GM04503 (cell line): ENCODE measurements at regions not wholly inside any gene's neighbourhood (a gene's known extent, or its start where the extent isn't known, plus 50 kb on each side); places are given as distances from the start of the nearest gene placed in this dataset.
"Not testable (repeated sequence)": the region's sequence is repeated elsewhere in the genome, so short reads cannot be mapped to it uniquely, and the experiment has no call there.

Source experiments
- DNase-seq: peaks from one replicate; pipeline ENCODE4 v3.0.0-alpha.2; 2012; ENCODE audit warnings: low read depth

- not testable (repeated sequence) for DNase-seq
Measured at GRCh38 chr10:33468006-33468405, 133.5 kb upstream of the NRP1 start.

DNA sequence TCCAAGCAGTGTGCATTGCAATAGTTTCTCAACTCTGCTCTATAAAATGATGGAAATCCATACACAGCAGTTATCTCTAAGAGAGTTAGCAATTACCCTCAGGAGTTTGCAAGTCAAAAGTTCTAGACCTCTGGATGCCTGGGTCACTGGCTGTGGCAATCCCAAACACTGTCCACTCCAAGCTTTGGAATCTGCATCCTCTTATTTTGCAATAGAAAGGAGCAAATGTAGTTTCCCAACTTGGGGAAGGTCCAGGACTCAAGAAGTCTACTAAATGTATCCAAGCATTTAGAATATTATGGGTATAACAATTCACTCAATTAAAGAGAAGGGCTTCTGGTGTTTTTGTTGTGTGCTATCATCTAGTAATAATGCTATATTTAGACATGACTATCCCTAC is 131.3 kb upstream of the NRP1 start:
- DNase-seq = no peak

DNA sequence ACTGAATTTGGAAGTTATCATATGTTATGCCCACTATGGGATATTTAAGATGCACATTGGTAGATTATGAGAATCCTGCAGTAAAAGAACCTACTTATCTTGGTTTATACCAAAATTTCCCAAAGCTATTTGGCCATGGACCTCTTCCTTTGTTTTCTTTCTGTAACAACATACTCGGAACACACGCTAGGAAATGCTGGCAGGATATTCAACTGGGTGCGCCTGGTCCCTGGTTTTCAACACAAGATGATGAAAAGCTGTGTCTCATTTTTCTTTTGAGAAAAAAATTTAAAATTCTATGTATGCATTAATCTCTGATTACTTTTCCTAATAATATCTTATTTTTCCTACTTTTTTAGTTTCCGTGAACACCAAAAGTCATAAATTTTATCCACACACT is 128.5 kb upstream of the NRP1 start:
- DNase-seq = no peak

- no peak for DNase-seq
Measured at GRCh38 chr10:33461295-33461640, 126.8 kb upstream of the NRP1 start.

- DNase-seq = peak; percentile 62
Measured at GRCh38 chr10:33460505-33461294, 126.2 kb upstream of the NRP1 start.

DNA sequence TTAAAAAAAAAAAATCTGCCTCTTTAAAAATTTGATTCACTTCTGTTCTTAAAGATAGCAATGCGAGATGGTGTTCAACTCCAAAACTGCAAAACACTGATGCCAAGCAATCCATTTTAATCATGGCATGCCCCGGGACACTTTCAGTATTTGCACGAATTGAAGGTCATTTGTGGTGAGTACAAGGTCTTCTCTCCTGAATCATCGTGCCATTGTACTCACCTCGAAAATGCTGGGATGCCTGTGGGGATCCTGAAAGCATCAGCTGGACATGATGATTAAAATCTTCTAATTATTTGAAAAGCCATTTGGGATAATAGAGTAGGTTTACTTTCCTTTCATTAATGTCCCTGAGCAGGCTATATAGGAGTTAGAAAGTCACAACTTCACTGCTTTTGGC is 125.1 kb upstream of the NRP1 start:
- no peak for DNase-seq

DNA sequence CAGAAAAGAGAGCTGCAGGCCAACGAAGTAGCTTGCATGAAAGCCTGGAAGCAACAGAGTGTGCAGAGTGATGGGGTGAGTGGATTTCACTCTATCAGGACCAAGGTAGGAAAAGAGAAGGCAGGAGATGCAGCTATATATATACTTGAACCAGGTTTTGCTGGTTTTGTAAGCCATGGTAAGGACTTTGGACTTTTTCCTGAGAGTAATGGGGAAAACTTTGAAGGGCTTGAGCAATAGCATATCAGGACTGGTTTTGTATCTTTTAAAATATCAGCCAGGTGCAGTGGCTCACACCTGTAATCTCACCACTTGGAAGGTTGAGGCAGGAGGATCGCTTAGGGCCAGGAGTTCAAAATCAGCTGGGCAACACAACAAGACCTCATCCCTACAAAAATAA is 120.6 kb upstream of the NRP1 start:
- DNase-seq = no peak

DNA sequence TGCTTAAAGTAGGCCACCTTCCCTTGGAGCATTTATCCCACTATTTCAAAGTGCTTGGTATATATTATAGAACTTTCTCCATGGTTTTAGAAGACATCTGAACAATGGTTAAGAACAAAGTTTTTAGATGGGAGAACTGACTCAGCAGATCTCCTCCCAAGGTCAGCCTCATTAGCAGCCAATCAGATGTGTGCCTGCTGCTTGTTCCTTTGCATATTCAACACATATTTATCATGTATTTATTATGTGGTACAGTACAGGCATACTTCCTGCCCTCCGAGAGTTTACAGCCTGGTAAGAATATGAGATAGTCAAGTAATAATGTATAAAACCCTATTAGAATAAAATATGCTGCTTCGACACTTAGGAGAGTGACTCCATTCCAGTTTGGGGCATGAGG is 120.1 kb upstream of the NRP1 start:
- no peak for DNase-seq

GRCh38 chr10:33453081-33454025 is 118.9 kb upstream of the NRP1 start:
- DNase-seq = peak; percentile 40

- DNase-seq = no peak
Measured at GRCh38 chr10:33448421-33449140, 114.1 kb upstream of the NRP1 start.

- DNase-seq = no peak
Measured at GRCh38 chr10:33441561-33441960, 107.1 kb upstream of the NRP1 start.

DNA sequence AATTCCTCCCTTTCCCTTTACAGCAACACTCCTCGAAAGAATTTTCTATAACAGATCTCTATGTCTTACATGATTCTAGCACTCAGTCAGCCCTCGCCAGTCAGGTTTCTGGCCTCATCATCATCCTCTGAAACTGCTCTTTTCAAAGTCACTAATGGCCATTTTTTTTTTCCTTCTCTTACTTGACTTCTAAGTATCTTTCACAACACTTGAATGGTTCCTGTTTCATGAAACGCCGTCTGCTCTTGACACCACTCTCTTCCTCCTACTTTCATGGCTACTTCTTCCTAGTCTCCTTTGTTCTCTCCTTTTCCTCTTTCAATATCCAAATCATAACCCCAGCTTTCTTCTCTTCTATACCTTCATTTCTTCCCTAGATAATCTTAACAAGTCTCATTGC is 100.5 kb upstream of the NRP1 start:
- DNase-seq = no peak

DNA sequence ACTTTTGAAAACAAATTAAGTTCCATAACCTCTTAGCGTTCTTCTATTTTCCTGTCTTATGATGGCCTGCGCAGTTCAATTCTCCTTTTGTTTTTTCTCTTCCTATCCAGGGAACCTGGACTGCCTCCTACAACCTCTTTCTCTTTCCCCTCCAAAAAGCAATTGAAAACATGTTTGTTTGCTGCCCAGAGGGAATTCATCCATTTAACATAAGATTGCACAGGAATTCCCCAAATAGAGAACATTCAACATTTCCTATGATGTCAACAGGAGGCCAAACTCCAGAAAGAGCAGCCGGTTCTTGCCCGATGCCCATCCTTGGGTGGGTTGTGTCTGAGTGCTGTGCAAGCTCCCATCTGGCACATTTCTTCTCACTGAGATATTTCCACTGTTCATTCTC is 94.2 kb upstream of the NRP1 start:
- no peak for DNase-seq

- no peak for DNase-seq
Measured at GRCh38 chr10:33423154-33423529, 88.7 kb upstream of the NRP1 start.

DNA sequence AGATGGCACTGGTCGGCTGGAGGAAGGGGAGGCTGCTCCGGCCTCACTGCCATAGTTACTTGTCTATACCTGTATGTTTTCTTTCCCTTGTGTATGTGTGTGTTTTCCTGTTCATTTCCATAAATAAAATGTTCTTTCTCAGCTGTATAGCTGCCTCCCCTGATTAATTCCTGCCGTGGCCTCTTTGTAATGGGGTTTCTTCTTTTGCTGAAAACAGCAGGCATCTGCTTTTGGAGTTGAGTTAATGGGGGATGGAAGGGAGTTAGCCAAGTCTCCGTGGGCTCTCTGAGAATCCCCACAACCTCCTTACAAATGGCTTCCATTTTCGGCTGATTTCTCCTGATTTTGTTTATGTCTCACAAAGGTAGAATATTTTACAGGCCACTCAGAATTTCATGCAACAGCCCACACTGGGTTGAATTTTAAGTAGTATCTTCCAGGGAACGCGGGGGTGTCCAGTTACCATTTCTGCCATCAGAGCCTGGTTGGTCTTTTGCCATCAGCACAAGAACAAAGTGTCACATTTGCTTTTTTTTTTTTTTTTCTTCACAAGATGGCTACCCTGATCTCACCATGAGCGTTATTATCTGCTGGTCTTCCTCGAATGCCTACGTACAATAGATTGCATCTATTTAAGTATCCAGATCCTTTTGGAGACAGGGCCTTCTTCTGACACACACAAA is 88.1 kb upstream of the NRP1 start:
- no peak for DNase-seq

GRCh38 chr10:33421789-33422462 is 87.5 kb upstream of the NRP1 start:
- DNase-seq = peak; percentile 81

DNA sequence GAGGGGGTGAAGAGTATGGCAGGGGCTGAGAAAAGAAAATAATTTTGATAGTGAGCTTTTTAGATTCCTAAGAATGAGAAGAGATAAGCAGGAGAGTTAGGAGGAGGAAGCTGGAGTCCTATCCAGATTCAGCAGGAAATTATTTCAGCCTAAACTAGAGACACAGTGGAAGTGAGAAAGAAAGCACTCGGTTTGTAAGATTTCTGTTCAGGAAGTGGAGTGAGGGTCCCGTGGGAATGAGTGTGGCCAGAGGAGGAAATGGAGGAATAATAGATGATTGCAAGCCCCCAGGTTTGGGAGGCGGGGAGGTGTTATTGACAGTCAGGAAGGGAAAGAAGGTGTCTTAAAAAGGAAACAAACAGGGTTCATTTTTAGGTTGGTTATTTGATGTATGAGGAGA is 84.8 kb upstream of the NRP1 start:
- no peak for DNase-seq

DNA sequence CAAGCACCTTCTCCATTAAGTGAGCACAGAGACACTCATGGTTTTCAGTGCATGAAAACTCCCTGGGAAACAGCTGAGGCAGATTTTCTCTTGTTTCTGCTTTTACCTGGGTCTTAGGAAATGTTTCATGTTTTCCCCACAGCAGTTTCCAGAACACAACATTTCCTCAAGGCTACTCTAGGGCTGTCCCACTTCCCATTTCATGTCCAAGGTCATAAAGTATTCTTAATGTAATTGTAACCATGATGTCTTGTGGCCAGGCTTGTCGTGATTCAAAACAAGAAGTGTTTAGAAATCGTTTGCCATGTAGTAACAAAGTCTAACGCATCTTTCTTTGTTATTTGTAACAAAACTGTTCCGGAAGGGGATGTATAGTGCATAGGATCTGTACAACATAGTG is 83.8 kb upstream of the NRP1 start:
- DNase-seq = no peak

- DNase-seq = no peak
Measured at GRCh38 chr10:33416691-33417090, 82.2 kb upstream of the NRP1 start.

GRCh38 chr10:33416209-33416608 is 81.7 kb upstream of the NRP1 start:
- DNase-seq = no peak

GRCh38 chr10:33414841-33415240 is 80.4 kb upstream of the NRP1 start:
- no peak for DNase-seq
